Right ventricle myocardium inferior (tissue), 1 donor: ENCODE measurements at regions not wholly inside any gene's neighbourhood (a gene's known extent, or its start where the extent isn't known, plus 50 kb on each side); places are given as distances from the start of the nearest gene placed in this dataset.
"Not testable (repeated sequence)": the region's sequence is repeated elsewhere in the genome, so short reads cannot be mapped to it uniquely, and the experiment has no call there.

Experiments used
- ATAC-seq: fragments of 200-7000 bp; cut with Tn5 transposase; one replicate; pipeline ENCODE4 v1.9.1; 2020; ENCODE audit warnings: mild to moderate bottlenecking, moderate library complexity
- DNase-seq: peaks from one replicate; pipeline ENCODE4 v3.0.0; 2021; ENCODE audit errors: missing footprints
- intact Hi-C: fragments of 100-400 bp; cut with DNase I; formaldehyde crosslinking; loops from one replicate; pipeline ENCODE4 v1.11.0; 2022
- donor health status: DM: no; HTN: yes; CAD: no; lungs with severe emphysema.

DNA sequence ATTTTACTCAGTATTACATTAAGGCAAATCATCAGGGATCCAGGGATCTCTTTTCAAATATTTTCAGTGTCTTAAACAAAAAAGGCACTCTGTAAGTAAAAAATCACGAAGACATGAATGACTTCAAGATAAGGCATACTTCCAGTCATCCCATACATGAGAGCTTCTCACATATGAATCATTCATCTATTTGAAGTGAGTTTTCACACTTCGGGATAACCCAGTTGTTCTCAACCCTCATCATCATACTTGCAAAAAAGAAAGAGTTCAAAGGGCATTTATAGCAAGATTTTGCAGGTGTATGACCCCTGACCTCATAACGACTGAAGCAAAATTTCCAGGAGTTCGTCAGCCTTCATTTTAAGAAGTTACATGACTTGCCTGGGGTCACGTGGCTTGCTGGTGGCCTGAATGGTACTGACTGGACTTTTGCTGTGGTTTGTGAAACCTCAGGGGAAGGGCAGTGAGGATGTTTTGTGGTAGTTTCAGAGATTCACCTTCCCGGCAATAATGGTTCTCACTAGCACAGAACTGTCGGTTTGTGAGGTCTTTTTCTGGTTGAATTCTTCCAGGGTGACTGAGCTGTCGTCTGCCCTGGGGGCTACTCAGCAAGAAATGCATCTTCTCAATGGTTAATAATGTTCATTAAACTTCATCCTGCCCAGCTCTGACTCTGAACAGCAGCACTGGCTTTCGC is 115.8 kb upstream of the SHISA3 start:
- ATAC-seq = no peak
- intact Hi-C loops = loop anchor here (1.0 to 10.0 kb wide), 4 partner anchors 113 to 583 kb away; partner anchors contain the start of gene SHISA3
- DNase-seq = no peak

GRCh38 chr4:42282081-42282901 is 115.0 kb upstream of the SHISA3 start:
- DNase-seq = no peak
- ATAC-seq = peak; percentile 87
- intact Hi-C loops = loop anchor here (1.0 to 10.0 kb wide), 4 partner anchors 113 to 583 kb away; partner anchors contain the start of gene SHISA3

- no peak for DNase-seq
- intact Hi-C loops = loop anchor here (5.0 to 10.0 kb wide), 3 partner anchors 111 to 581 kb away; partner anchors contain the start of gene SHISA3
- ATAC-seq = no peak
Observed at GRCh38 chr4:42284030-42284429, 113.3 kb upstream of the SHISA3 start.

DNA sequence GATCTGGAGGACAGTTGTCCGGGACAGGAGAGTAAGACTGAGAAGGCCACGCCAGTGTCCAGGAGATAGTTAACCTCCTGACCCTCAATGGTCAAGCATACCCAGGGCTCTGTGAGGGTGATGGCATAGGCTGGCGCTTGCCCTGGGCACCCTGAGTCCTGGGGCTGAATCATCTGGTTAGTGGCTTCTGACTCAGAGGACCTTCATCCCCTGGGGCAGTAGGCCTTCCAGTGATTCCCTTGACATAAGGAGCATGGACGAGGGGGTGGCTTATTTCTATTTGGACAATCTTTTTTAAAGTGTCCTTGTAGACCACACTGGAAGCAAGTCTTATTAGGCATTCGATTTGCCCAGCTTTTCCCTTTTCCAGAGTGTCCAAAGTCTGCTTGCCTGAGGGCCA is 108.4 kb upstream of the SHISA3 start:
- intact Hi-C loops = loop anchor here (10.0 kb wide), 2 partner anchors 106 to 576 kb away; partner anchors contain the start of gene SHISA3
- DNase-seq, ATAC-seq: not testable (repeated sequence)

GRCh38 chr4:42292192-42292591 is 105.1 kb upstream of the SHISA3 start:
- ATAC-seq, DNase-seq, intact Hi-C loops: not testable (repeated sequence)

- DNase-seq = no peak
Observed at GRCh38 chr4:42293967-42294813, 103.1 kb upstream of the SHISA3 start.

GRCh38 chr4:42296196-42296595 is 101.1 kb upstream of the SHISA3 start:
- DNase-seq = no peak
- intact Hi-C loops = no loop called here
- ATAC-seq = no peak

More at GRCh38 chr4:42293967-42294813, 103.1 kb upstream of the SHISA3 start:
- intact Hi-C loops = no loop called here
- no peak for ATAC-seq

GRCh38 chr4:42302348-42302747 is 94.9 kb upstream of the SHISA3 start:
- ATAC-seq (no peak), DNase-seq (no peak)
- intact Hi-C loops = no loop called here

- DNase-seq (no peak), ATAC-seq (peak; percentile 91)
- intact Hi-C loops = no loop called here
Observed at GRCh38 chr4:42306221-42307109, 90.8 kb upstream of the SHISA3 start.

DNA sequence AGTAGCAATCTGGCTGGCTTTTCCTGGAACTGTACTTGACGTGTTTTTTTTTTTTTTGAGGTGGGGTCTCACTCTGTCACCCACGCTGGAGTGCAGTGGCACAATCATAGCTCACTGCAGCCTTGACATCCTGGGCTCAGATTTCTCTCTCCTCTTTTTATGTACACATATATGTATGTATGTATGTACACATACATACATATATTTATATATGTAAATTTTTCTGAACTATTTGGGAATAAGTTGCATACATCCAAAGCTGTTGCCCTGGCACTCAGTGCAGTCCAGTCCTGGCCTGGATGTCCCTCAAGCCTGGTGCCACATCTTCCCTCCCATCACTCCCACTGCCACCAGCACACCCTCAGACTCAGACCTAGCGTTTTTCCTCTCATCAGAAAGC is 89.0 kb upstream of the SHISA3 start:
- intact Hi-C loops = no loop called here
- DNase-seq (no peak), ATAC-seq (no peak)

DNA sequence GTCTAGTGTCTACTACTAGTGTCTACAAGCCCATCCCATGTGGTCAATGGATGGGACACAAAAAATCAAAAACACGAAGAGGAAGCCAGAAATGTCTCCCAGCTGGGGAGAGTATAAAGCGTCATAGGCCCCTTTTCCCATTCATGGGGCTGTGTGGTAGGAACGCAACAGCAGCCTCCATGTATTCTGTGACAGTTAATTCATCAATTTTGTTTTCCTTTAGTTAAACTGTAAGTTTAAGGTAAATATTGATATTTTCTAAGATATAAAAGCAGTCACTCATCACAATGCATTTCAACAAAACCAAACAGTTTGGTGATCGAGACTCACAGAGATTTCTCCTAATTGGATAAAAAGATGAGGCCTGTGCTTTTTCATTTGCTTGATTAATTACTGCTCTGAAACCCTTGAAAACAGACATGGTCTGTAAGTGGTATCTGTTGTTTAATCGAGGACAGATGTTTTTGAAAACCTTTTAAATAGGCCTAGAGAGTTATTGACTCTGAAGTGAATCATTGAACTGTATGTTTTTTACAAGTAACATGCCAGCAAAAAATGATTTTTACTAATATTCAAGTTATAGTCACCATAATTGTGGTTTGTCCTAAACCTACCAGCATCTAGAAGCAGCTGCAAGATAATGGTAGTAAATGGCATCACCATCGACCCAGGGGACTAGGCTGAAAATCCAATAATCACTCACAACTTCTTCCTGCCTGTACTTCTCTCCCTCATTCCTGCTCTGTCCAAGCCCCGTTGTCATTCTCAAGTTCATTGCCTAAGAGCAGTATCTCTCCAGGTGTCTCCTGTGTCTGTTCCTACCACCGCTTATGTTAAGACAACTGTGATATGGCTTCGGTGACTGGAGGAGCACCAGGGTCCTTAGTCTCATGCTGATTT is 87.7 kb upstream of the SHISA3 start:
- DNase-seq = no peak
- intact Hi-C loops = no loop called here
- ATAC-seq = no peak

GRCh38 chr4:42310358-42310757 is 86.9 kb upstream of the SHISA3 start:
- DNase-seq = no peak
- intact Hi-C loops = no loop called here
- no peak for ATAC-seq

- no peak for DNase-seq
- ATAC-seq = no peak
- intact Hi-C loops = no loop called here
Observed at GRCh38 chr4:42310806-42311205, 86.5 kb upstream of the SHISA3 start.

- no peak for ATAC-seq
- intact Hi-C loops = no loop called here
- DNase-seq = no peak
Observed at GRCh38 chr4:42311591-42311990, 85.7 kb upstream of the SHISA3 start.

GRCh38 chr4:42313420-42313819 is 83.9 kb upstream of the SHISA3 start:
- DNase-seq, intact Hi-C loops, ATAC-seq: not testable (repeated sequence)

DNA sequence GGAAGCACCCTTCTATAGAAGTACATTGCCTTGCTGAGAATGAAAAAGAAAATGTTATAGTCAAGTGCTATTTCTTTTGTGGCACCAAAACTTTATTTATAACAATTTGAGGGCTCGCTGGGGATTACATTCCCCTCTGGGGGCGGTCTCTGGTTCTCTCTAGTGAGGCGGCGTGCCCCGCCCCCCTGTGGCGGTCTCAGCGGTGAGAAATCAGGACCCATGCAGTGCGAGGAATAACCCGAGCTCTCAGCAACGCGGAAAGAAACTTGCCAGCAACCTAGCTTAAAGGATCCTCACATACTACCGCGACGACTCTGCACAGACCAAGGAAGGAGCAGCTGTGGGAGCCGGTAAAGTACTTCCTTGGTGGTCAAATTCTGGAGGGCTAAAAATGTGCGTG is 83.4 kb upstream of the SHISA3 start:
- intact Hi-C loops = no loop called here
- DNase-seq = no peak
- no peak for ATAC-seq

DNA sequence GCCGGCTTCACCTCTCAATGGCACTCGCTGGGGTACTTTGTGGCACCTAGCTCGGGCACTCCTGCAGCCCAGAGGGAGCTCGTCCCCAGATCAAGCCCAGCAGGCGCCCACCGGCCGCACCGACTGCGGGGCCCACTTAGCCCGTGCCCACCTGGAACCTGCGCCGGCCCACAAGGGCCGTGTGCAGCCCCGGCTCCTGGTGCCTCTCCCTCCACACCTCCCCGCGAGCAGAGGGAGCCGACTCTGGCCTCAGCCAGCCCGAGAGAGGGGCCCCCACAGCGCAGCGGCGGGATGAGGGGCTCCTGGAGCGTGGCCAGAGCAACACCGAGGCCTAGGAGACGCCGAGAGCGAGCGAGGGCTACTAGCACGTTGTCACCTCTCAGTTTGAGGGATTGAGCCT is 82.1 kb upstream of the SHISA3 start:
- intact Hi-C loops = no loop called here
- ATAC-seq (no peak), DNase-seq (no peak)
